C4-2B (cell line): ENCODE measurements at regions not wholly inside any gene's neighbourhood (a gene's known extent, or its start where the extent isn't known, plus 50 kb on each side); places are given as distances from the start of the nearest gene placed in this dataset.

Experiments
- H3K27ac ChIP-seq: fragments of 450-650 bp; 2 replicates; pipeline ENCODE4 v1.5.1; 2017
- ZFX ChIP-seq: fragments of 450-650 bp; IDR thresholded peaks from 2 replicates; pipeline ENCODE4 v1.6.1; 2017
- TF ChIP-seq, protein P1 (sequence below): fragments of 450-650 bp; conservative IDR thresholded peaks from 2 replicates; pipeline ENCODE4 v1.5.1; 2017; ENCODE audit warnings: mild to moderate bottlenecking

DNA sequence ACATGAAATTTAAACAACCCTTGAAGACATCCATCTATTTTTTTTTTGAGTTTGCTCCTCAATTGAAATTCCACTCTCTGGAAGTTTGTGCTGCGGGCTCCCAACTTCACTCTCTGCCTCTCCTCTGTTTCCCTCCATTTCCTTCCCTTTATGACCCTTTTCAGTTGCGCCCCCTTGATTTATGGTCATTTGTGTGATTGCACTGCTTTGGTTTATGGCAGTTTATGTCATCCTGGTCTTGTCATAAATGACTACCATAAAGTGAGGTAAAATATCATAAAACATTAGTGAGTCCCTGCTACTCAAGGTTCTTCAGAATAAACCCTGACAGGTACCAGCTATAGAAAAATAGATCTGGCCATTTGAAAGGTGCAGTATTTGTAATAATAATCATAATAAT, 348.3 kb upstream of the ZFP64 start:
- TF ChIP-seq, protein P1, sequence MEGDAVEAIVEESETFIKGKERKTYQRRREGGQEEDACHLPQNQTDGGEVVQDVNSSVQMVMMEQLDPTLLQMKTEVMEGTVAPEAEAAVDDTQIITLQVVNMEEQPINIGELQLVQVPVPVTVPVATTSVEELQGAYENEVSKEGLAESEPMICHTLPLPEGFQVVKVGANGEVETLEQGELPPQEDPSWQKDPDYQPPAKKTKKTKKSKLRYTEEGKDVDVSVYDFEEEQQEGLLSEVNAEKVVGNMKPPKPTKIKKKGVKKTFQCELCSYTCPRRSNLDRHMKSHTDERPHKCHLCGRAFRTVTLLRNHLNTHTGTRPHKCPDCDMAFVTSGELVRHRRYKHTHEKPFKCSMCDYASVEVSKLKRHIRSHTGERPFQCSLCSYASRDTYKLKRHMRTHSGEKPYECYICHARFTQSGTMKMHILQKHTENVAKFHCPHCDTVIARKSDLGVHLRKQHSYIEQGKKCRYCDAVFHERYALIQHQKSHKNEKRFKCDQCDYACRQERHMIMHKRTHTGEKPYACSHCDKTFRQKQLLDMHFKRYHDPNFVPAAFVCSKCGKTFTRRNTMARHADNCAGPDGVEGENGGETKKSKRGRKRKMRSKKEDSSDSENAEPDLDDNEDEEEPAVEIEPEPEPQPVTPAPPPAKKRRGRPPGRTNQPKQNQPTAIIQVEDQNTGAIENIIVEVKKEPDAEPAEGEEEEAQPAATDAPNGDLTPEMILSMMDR = peak; percentile 42
- TF ChIP-seq ZFX = no peak
- no peak overlapping the region for H3K27ac ChIP-seq

DNA sequence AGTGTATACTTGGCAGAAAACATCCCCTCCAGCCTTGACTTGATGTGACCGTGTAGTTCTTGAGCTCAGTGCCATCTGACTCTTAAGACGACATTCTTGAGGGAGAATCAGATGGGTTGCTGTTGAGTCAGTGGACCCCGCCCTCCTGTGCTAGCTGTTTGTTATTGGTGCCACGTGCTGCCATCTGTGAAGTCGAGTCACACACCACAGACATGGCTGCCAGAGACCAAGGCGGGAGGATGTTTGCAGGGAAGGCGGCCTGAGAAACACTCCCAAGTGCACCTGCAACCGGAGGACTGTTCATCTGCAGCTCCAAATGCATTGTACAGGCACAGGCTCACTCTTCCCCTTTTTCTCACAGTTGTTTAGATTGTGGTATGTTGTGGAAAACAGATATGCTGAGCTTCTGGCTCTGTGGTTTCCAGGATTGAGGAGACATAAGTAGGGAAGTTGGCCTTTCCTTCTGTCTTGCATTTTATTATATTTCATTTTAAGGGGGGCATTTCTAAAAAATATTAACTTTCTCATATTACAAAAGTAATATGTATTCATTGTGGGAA, 345.3 kb upstream of the ZFP64 start:
- no peak overlapping the region for H3K27ac ChIP-seq
- TF ChIP-seq ZFX = no peak
- TF ChIP-seq, protein P1 = no peak

DNA sequence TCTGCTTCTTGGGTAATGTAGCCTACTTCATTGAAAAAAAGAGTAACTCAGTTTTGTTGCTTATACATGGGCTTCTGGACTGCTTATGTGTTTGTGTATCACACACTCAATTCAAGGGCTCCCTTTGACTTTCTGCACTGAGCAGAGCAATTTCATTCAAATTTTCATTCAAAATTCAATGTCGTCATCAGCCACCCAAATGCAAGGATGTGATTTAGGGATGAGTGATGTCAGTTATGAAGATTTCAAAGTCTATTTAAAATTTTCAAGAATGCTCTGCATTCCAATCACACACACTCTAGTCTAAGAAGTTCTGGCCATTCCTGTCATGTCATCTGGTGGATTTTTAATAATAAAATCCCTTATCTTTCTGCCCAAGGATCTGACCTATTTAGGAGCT, 344.5 kb upstream of the ZFP64 start:
- no peak overlapping the region for H3K27ac ChIP-seq
- no peak for TF ChIP-seq ZFX
- TF ChIP-seq, protein P1 = no peak

DNA sequence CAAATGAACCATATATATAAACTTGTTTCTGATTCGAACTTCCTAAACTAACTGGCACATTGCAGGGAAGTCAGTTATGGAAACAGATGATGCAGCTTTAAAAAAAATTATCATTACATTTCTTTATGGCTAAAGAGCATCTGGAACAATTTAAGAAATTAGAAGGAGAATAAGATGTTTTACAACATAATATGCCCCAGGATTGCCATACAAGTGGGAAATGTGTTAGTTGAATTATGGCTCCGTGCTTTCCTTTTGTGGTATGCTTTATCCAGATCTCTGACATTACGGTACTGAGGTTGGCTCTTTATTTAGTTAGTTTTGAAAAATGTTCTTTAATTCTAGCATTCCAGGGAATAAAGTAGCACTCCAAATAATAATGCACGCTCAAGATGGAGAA, 343.0 kb upstream of the ZFP64 start:
- H3K27ac ChIP-seq = no peak overlapping the region
- TF ChIP-seq, protein P1 = no peak
- TF ChIP-seq ZFX = no peak

DNA sequence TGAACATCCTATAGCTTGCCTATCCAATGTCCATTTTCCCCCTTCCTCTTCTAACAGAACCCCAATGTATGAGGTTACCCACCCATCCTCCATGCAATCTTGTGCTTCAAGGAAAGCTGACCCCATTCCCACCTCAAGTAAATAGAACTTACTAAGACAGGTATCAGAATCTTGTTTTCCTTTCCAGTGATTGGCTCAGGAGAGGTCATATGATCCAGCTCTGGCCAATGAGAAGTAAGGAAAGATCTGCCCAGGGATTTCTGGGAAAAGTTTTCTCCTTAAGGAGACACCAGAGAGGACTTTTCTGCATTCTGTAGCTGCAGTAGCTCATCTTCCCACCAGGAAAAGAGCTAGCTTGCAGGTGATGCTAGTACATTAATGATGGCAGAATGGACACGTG, 341.8 kb upstream of the ZFP64 start:
- TF ChIP-seq, protein P1 = no peak
- no peak for TF ChIP-seq ZFX
- no peak overlapping the region for H3K27ac ChIP-seq

DNA sequence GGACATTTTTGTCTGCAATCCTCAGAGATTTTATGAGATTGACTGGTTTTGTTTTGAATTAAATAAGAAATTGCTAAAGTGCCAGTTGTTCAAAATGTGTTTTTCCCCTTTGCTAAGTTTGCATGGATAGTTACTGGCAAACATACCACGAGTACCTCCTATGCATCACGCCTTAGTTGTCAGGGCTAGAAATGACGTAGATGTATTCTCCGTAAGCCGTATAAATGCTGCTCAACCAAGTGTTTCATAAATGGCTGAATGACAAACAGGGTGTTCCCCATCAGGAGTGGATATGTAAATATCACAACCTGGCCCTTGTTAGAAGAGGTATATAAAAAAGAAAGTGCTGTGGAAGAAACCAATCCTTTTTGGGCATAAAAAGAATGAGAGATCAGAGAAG, 341.1 kb upstream of the ZFP64 start:
- TF ChIP-seq ZFX = no peak
- TF ChIP-seq, protein P1 = no peak
- H3K27ac ChIP-seq = no peak overlapping the region

DNA sequence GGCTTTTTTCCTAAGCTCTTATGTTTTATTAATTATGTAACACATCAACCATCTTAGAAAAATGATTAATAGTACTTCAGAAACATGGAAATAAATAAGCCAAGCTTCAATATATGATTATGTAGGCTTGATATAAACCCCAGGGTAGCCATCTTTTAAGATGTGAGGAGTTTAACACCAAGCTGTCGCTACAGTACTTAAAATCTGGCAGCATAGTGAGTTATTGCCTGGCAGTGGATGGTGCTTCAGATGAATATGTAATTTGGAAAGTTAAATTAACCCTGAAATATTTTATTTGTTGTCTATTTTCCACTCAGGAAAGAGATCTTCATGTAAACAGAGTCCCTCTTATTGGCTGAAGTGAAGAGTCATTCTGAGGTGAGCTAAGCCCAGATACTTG, 339.0 kb upstream of the ZFP64 start:
- H3K27ac ChIP-seq = no peak overlapping the region
- TF ChIP-seq, protein P1 = no peak
- TF ChIP-seq ZFX = no peak
